Loucy (cell line): ENCODE measurements at regions not wholly inside any gene's neighbourhood (a gene's known extent, or its start where the extent isn't known, plus 50 kb on each side); places are given as distances from the start of the nearest gene placed in this dataset.

Experiments used
- H2AFZ ChIP-seq: fragments of 200-600 bp; sonication (generic); 2 replicates; pipeline ENCODE4 v1.6.0; 2016; ENCODE audit warnings: antibody characterized with exemption, mild to moderate bottlenecking, low read length, moderate library complexity
- H3F3A ChIP-seq: fragments of 200-600 bp; 2 replicates; pipeline ENCODE4 v1.6.0; 2016; ENCODE audit warnings: antibody characterized with exemption, low read depth, mild to moderate bottlenecking
- H3K27me3 ChIP-seq: fragments of 200-600 bp; sonication (generic); 2 replicates; pipeline ENCODE4 v1.6.1; 2014; ENCODE audit warnings: low read length, mild to moderate bottlenecking; ENCODE audit not compliant: insufficient read depth, poor library complexity, severe bottlenecking
- H3K36me3 ChIP-seq: fragments of 200-600 bp; sonication (generic); 2 replicates; pipeline ENCODE4 v1.6.1; 2016; ENCODE audit warnings: low read length; ENCODE audit not compliant: insufficient read depth
- H3K4me1 ChIP-seq: fragments of 200-600 bp; sonication (generic); 2 replicates; pipeline ENCODE4 v1.5.1; 2014; ENCODE audit warnings: low read length, mild to moderate bottlenecking; ENCODE audit not compliant: insufficient read depth, poor library complexity, severe bottlenecking
- H3K4me2 ChIP-seq: fragments of 200-600 bp; sonication (generic); 2 replicates; pipeline ENCODE4 v1.6.0; 2014; ENCODE audit warnings: antibody characterized with exemption, low read length, low read depth, mild to moderate bottlenecking; ENCODE audit not compliant: poor library complexity, severe bottlenecking
- H3K4me3 ChIP-seq: fragments of 200-600 bp; sonication (generic); 2 replicates; pipeline ENCODE4 v1.5.1; 2014; ENCODE audit warnings: low read length, mild to moderate bottlenecking, mixed read lengths; ENCODE audit not compliant: poor library complexity, severe bottlenecking
- H3K79me2 ChIP-seq: fragments of 200-600 bp; sonication (generic); 2 replicates; pipeline ENCODE4 v1.6.1; 2014; ENCODE audit warnings: low read length; ENCODE audit not compliant: insufficient read depth
- H3K9ac ChIP-seq: fragments of 200-600 bp; sonication (generic); 2 replicates; pipeline ENCODE4 v1.6.0; 2014; ENCODE audit warnings: mild to moderate bottlenecking, low read depth, low read length, moderate library complexity; ENCODE audit not compliant: poor library complexity, severe bottlenecking
- H3K9me2 ChIP-seq: fragments of 200-600 bp; sonication (generic); replicated peaks from 2 replicates; pipeline ENCODE4 v1.6.1; 2016; ENCODE audit warnings: low read depth, low read length, mixed read lengths
- H3K9me3 ChIP-seq: fragments of 200-600 bp; sonication (generic); 2 replicates; pipeline ENCODE4 v1.6.1; 2014; ENCODE audit warnings: mild to moderate bottlenecking, antibody characterized with exemption, low read length, low read depth; ENCODE audit not compliant: insufficient read depth
- H4K20me1 ChIP-seq: fragments of 200-600 bp; sonication (generic); 2 replicates; pipeline ENCODE4 v1.6.0; 2014; ENCODE audit warnings: antibody characterized with exemption, low read length, mild to moderate bottlenecking; ENCODE audit not compliant: insufficient read depth, poor library complexity, severe bottlenecking
- CTCF ChIP-seq: fragments of 200-600 bp; sonication (generic); conservative IDR thresholded peaks from 2 replicates; pipeline ENCODE4 v1.5.1; 2014; ENCODE audit warnings: mild to moderate bottlenecking, antibody characterized with exemption, low read length
- EZH2phosphoT487 ChIP-seq: fragments of 200-600 bp; IDR thresholded peaks from 2 replicates; pipeline ENCODE4 v1.6.1; 2018; ENCODE audit warnings: antibody characterized with exemption, mild to moderate bottlenecking, moderate library complexity, borderline replicate concordance

- H3K4me1 ChIP-seq = no peaks in the 10 kb centered on the region
- no peaks in the 10 kb centered on the region for H4K20me1 ChIP-seq
- no peak overlapping the region for H3K4me2 ChIP-seq
- no peaks in the 10 kb centered on the region; the same call in 1 of the 2 replicates for H3K9me3 ChIP-seq
- no peak for TF ChIP-seq CTCF
- no peak for TF ChIP-seq EZH2phosphoT487
- H3K79me2 ChIP-seq = no peaks in the 10 kb centered on the region
- no peaks in the 10 kb centered on the region for H3K27me3 ChIP-seq
- H2AFZ ChIP-seq = no peak overlapping the region
- H3K9ac ChIP-seq = no peak overlapping the region
- H3K4me3 ChIP-seq = no peak overlapping the region
- H3K36me3 ChIP-seq = no peaks in the 10 kb centered on the region
- no peaks in the 10 kb centered on the region for H3K9me2 ChIP-seq
- no peaks in the 10 kb centered on the region for H3F3A ChIP-seq
Measured at GRCh38 chr11:115598257-115598901, 94.2 kb upstream of the CADM1 start.

- Histone ChIP-seq H3K4me3 (no peak overlapping the region), H3K27me3 (no peaks in the 10 kb centered on the region), H3K9me2 (no peaks in the 10 kb centered on the region), H2AFZ (no peak overlapping the region), H3K36me3 (no peaks in the 10 kb centered on the region), H4K20me1 (no peaks in the 10 kb centered on the region), H3K9ac (no peak overlapping the region), H3K79me2 (no peaks in the 10 kb centered on the region), H3K9me3 (no peaks in the 10 kb centered on the region; the same call in 1 of the 2 replicates), H3K4me1 (no peaks in the 10 kb centered on the region), H3F3A (no peaks in the 10 kb centered on the region), H3K4me2 (no peak overlapping the region)
- no peak for TF ChIP-seq CTCF
- no peak for TF ChIP-seq EZH2phosphoT487
Measured at GRCh38 chr11:115591380-115591779, 87.2 kb upstream of the CADM1 start.

- no peaks in the 10 kb centered on the region; the same call in 1 of the 2 replicates for H3K9me3 ChIP-seq
- no peak overlapping the region for H2AFZ ChIP-seq
- H4K20me1 ChIP-seq = no peaks in the 10 kb centered on the region
- no peaks in the 10 kb centered on the region for H3K4me1 ChIP-seq
- no peak for TF ChIP-seq CTCF
- no peak for TF ChIP-seq EZH2phosphoT487
- H3F3A ChIP-seq = no peaks in the 10 kb centered on the region
- no peaks in the 10 kb centered on the region for H3K27me3 ChIP-seq
- no peak overlapping the region for H3K9ac ChIP-seq
- no peaks in the 10 kb centered on the region for H3K9me2 ChIP-seq
- H3K4me2 ChIP-seq = no peak overlapping the region
- no peaks in the 10 kb centered on the region for H3K79me2 ChIP-seq
- no peak overlapping the region for H3K4me3 ChIP-seq
- H3K36me3 ChIP-seq = no peaks in the 10 kb centered on the region
Measured at GRCh38 chr11:115590254-115590653, 86.0 kb upstream of the CADM1 start.
